HepG2 (cell line): ENCODE measurements at regions not wholly inside any gene's neighbourhood (a gene's known extent, or its start where the extent isn't known, plus 50 kb on each side); places are given as distances from the start of the nearest gene placed in this dataset.

ENCODE experiments used
- ATAC-seq: fragments of 200-7000 bp; cut with Tn5 transposase; 3 replicates; pipeline ENCODE4 v1.9.1; 2020; ENCODE audit warnings: mild to moderate bottlenecking, moderate library complexity
- BruUV-seq: library from RNA; stranded (reverse); fragments of 400-500 nt; replicated peaks from 2 replicates; lab custom pipeline; 2021; lab: Mats Ljungman, UMichigan
- CTCF ChIA-PET: fragments of 300-600 bp; formaldehyde crosslinking; extraction: SDS; loops from one replicate; lab custom pipeline; 2021; ENCODE audit warnings: low total read pairs, inconsistent platforms, low intra/inter-chr PET ratio; lab: Yijun Ruan, JAX
- POLR2A ChIA-PET: fragments of 350-600 bp; sonication (Branson Sonifier 250); formaldehyde crosslinking; loops from one replicate; lab custom pipeline; 2020; ENCODE audit warnings: antibody characterized with exemption, inconsistent platforms; lab: Yijun Ruan, JAX
- DNase-seq: peaks from one replicate; pipeline ENCODE4 v3.0.0-alpha.2; 2015; ENCODE audit warnings: low spot score
- FAIRE-seq: peaks from 3 replicates; lab custom pipeline; 2011; peaks lifted over from hg19 to GRCh38; lab: Jason Lieb, UNC
- H2AFZ ChIP-seq: one replicate; pipeline ENCODE4 v1.6.1; 2011; ENCODE audit warnings: low read length, inconsistent platforms
- H3K27ac ChIP-seq: fragments of 300-600 bp; 3 replicates; pipeline ENCODE4 v1.8.0; 2011; ENCODE audit warnings: mixed run types, mild to moderate bottlenecking, mixed read lengths, low read length, inconsistent platforms; ENCODE audit not compliant: insufficient read depth; ENCODE audit errors: extremely low read length
- H3K27me3 ChIP-seq, 2 experiments: fragments of 200-600 bp in 1 of 2; 2 replicates in 1 of 2; 3 replicates in 1 of 2; pipeline versions ENCODE4 v1.6.0 to v1.8.0; 2011; ENCODE audit warnings: low read length in 2 of 2, mild to moderate bottlenecking in 2 of 2, moderate library complexity in 2 of 2, inconsistent platforms in 1 of 2; ENCODE audit not compliant: insufficient read depth in 2 of 2, control insufficient read depth in 1 of 2
- H3K36me3 ChIP-seq, 2 experiments: fragments of 200-600 bp in 1 of 2; replicated peaks in 1 of 2; 2 replicates in 1 of 2; 3 replicates in 1 of 2; pipeline versions ENCODE4 v1.5.1 to v1.8.0; 2011; ENCODE audit warnings: low read length in 2 of 2, inconsistent platforms in 1 of 2; ENCODE audit not compliant: insufficient read depth in 2 of 2, control insufficient read depth in 1 of 2
- H3K4me1 ChIP-seq: 2 replicates; pipeline ENCODE4 v1.5.1; 2012; ENCODE audit warnings: low read length, inconsistent platforms; ENCODE audit not compliant: insufficient read depth
- H3K4me2 ChIP-seq: 2 replicates; pipeline ENCODE4 v1.6.0; 2011; ENCODE audit warnings: low read depth, low read length, inconsistent platforms
- H3K4me3 ChIP-seq, 3 experiments: fragments of 200-600 bp in 1 of 3; sonication (generic), shearing (Covaris generic) in 1 of 3; replicated peaks in 1 of 3; 2 replicates each; pipeline ENCODE4 v1.5.1; 2011 to 2016; ENCODE audit warnings: low read length in 3 of 3, inconsistent platforms in 2 of 3, low read depth in 2 of 3, mild to moderate bottlenecking in 2 of 3, control low read depth in 1 of 3, mixed read lengths in 1 of 3; ENCODE audit not compliant: insufficient read depth in 1 of 3
- H3K79me2 ChIP-seq: one replicate; pipeline ENCODE4 v1.6.1; 2011; ENCODE audit warnings: low read length, inconsistent platforms; ENCODE audit not compliant: insufficient read depth
- H3K9ac ChIP-seq: 2 replicates; pipeline ENCODE4 v1.6.0; 2011; ENCODE audit warnings: mild to moderate bottlenecking, low read depth, low read length, inconsistent platforms; ENCODE audit not compliant: insufficient read depth
- H3K9me3 ChIP-seq: 2 replicates; pipeline ENCODE4 v1.5.1; 2012; ENCODE audit warnings: mild to moderate bottlenecking, low read length
- H4K20me1 ChIP-seq: 2 replicates; pipeline ENCODE4 v1.6.0; 2011; ENCODE audit warnings: inconsistent platforms, mild to moderate bottlenecking, low read length, moderate library complexity; ENCODE audit not compliant: insufficient read depth
- EP300 ChIP-seq, 3 experiments: sonication (generic) in 1 of 3; formaldehyde crosslinking in 1 of 3; IDR thresholded peaks; 2 replicates each; pipeline versions ENCODE4 v1.5.1 to v1.6.1; 2011 to 2020; ENCODE audit warnings: low read depth in 2 of 3, low read length in 2 of 3, borderline replicate concordance in 1 of 3, improper control_type of control experiment in 1 of 3, mild to moderate bottlenecking in 1 of 3, missing genetic modification reagents in 1 of 3, moderate library complexity in 1 of 3
- GATAD1 ChIP-seq: IDR thresholded peaks from 2 replicates; pipeline ENCODE4 v1.6.1; 2016; ENCODE audit warnings: missing genetic modification reagents, missing compliant biosample characterization
- JARID2 ChIP-seq: sonication (generic); formaldehyde crosslinking; IDR thresholded peaks from 2 replicates; pipeline ENCODE4 v1.8.1; 2023; ENCODE audit warnings: missing genetic modification reagents, inconsistent platforms; ENCODE audit not compliant: insufficient replicate concordance
- KDM5B ChIP-seq: sonication (generic); formaldehyde crosslinking; IDR thresholded peaks from 2 replicates; pipeline ENCODE4 v1.4.0; 2020; ENCODE audit warnings: missing genetic modification reagents, mild to moderate bottlenecking, borderline replicate concordance
- KLF6 ChIP-seq: IDR thresholded peaks from 2 replicates; pipeline ENCODE4 v1.8.0; 2016; ENCODE audit warnings: missing biosample characterization, missing genetic modification reagents
- MED1 ChIP-seq: sonication (generic); formaldehyde crosslinking; IDR thresholded peaks from 2 replicates; pipeline ENCODE4 v1.4.0; 2020; ENCODE audit warnings: missing genetic modification reagents
- SIN3B ChIP-seq: fragments of 150-350 bp; IDR thresholded peaks from 2 replicates; pipeline ENCODE4 v1.6.1; 2014; ENCODE audit warnings: low read length
- SNAI1 ChIP-seq: sonication (generic); formaldehyde crosslinking; IDR thresholded peaks from 2 replicates; pipeline ENCODE4 v1.5.0; 2020; ENCODE audit warnings: mild to moderate bottlenecking, missing genetic modification reagents, borderline replicate concordance
- TOPORS ChIP-seq: sonication (generic); formaldehyde crosslinking; IDR thresholded peaks from 2 replicates; pipeline ENCODE4 v1.8.0; 2023; ENCODE audit warnings: mild to moderate bottlenecking, missing genetic modification reagents
- YY1 ChIP-seq: IDR thresholded peaks from 2 replicates; pipeline ENCODE4 v1.6.1; 2011; ENCODE audit warnings: low read length, low read depth, moderate library complexity, mild to moderate bottlenecking; ENCODE audit not compliant: insufficient read depth, insufficient replicate concordance
- ZNF207 ChIP-seq: fragments of 450-650 bp; IDR thresholded peaks from 2 replicates; pipeline ENCODE4 v1.6.1; 2016; ENCODE audit warnings: antibody characterized with exemption, borderline replicate concordance
- ZNF547 ChIP-seq: sonication (generic); formaldehyde crosslinking; IDR thresholded peaks from 2 replicates; pipeline ENCODE4 v1.5.1; 2020; ENCODE audit warnings: mild to moderate bottlenecking, missing genetic modification reagents
- WGBS: methylation state at CpG from one replicate; pipeline ENCODE4 v1.1.6; 2017; ENCODE audit warnings: low lambda C conversion rate; 5-methylcytosine and 5-hydroxymethylcytosine counted together
- in situ Hi-C: cut with HindIII; loops from 2 replicates; pipeline ENCODE4 v1.10.0; 2017; ENCODE audit warnings: low pct_unique_long_range_greater_than_20kb; ENCODE audit not compliant: extremely low pct_ligation_motif_present
- intact Hi-C: fragments of 100-400 bp; cut with micrococcal nuclease; formaldehyde crosslinking; loops from one replicate; pipeline ENCODE4 v1.10.0; 2022; ENCODE audit not compliant: unreplicated experiment
- TF ChIP-seq, protein P1 (sequence below): sonication (generic); formaldehyde crosslinking; IDR thresholded peaks from 2 replicates; pipeline ENCODE4 v1.4.0; 2020; ENCODE audit warnings: missing genetic modification reagents, borderline replicate concordance
- TF ChIP-seq, protein P2 (sequence below), 2 experiments: fragments of 450-650 bp in 1 of 2; sonication (generic) in 1 of 2; formaldehyde crosslinking; IDR thresholded peaks; 2 replicates each; pipeline versions ENCODE4 v1.5.0 to v1.8.0; 2020 to 2022; ENCODE audit warnings: mild to moderate bottlenecking in 1 of 2, missing genetic modification reagents in 1 of 2

DNA sequence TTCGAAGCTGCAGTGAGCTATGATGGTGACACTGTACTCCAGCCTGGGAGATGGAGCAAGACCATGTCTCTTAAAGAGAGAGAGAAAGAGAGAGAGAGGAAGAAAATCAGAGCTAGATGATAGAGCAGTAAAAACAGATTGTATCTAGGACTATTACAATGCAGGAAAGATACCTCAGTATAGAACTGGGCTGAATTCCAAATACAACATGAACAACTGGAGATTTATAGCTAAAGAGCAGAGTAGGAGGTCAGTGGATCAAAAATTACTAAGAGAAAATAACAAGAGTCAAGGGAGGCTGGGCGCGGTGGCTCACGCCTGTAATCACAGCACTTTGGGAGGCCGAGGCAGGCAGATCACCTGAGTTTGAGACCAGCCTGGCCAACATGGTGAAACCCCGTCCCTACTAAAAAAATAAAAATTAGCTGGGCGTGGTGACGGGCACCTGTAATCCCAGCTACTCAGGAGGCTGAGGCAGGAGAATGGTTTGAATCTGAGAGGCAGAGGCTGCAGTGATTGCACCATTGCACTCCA, 100.7 kb upstream of the MSH6 start (continued):
- TF ChIP-seq, protein P1, sequence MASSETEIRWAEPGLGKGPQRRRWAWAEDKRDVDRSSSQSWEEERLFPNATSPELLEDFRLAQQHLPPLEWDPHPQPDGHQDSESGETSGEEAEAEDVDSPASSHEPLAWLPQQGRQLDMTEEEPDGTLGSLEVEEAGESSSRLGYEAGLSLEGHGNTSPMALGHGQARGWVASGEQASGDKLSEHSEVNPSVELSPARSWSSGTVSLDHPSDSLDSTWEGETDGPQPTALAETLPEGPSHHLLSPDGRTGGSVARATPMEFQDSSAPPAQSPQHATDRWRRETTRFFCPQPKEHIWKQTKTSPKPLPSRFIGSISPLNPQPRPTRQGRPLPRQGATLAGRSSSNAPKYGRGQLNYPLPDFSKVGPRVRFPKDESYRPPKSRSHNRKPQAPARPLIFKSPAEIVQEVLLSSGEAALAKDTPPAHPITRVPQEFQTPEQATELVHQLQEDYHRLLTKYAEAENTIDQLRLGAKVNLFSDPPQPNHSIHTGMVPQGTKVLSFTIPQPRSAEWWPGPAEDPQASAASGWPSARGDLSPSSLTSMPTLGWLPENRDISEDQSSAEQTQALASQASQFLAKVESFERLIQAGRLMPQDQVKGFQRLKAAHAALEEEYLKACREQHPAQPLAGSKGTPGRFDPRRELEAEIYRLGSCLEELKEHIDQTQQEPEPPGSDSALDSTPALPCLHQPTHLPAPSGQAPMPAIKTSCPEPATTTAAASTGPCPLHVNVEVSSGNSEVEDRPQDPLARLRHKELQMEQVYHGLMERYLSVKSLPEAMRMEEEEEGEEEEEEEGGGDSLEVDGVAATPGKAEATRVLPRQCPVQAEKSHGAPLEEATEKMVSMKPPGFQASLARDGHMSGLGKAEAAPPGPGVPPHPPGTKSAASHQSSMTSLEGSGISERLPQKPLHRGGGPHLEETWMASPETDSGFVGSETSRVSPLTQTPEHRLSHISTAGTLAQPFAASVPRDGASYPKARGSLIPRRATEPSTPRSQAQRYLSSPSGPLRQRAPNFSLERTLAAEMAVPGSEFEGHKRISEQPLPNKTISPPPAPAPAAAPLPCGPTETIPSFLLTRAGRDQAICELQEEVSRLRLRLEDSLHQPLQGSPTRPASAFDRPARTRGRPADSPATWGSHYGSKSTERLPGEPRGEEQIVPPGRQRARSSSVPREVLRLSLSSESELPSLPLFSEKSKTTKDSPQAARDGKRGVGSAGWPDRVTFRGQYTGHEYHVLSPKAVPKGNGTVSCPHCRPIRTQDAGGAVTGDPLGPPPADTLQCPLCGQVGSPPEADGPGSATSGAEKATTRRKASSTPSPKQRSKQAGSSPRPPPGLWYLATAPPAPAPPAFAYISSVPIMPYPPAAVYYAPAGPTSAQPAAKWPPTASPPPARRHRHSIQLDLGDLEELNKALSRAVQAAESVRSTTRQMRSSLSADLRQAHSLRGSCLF: no peak
- TF ChIP-seq, protein P2, sequence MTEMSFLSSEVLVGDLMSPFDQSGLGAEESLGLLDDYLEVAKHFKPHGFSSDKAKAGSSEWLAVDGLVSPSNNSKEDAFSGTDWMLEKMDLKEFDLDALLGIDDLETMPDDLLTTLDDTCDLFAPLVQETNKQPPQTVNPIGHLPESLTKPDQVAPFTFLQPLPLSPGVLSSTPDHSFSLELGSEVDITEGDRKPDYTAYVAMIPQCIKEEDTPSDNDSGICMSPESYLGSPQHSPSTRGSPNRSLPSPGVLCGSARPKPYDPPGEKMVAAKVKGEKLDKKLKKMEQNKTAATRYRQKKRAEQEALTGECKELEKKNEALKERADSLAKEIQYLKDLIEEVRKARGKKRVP (CRISPR knock-in tag; IDR thresholded peaks at IDR 0.05): no peak
- TF ChIP-seq GATAD1: no peak
- TF ChIP-seq, all 625 proteins: peak for 0

DNA sequence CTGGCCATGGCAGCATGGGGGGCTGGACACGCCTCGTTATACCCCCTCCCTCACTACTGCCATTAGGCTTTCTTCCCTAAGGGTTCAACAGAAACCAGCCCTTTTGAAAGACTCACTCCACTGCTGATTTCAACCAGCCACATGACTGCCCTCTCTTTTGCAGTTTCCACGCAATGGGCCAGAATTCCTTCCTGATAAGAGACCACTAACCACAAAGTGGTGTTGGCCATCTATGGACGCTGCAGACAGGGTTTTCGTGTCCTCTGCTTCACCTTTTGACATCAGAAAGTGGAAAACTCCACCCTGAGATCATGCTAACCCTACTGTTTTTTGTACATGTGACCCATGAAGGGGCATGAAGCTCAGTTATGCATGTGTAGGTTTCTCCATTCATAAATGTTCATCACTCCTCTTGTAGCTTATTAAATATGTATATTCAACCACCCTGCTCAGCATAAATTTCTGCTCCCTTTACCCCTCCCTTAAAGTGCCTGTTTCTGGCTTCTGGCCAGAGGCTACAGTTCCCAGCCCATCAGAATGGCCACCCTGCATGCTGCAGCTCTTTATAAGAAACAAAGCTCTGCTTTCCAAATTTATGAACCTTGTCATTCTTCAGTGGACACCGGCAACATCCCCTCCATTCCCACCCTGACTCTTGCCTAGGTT, 105.6 kb upstream of the KCNK12 start:
- H3K36me3 ChIP-seq: no peaks in the 10 kb centered on the region
- ATAC-seq: no peak
- 13% methylated on average over 6 of the region's 6 CpGs for WGBS
- DNase-seq: no peak
- in situ Hi-C loops (no loop called here), intact Hi-C loops (no loop called here)
- no peaks in the 10 kb centered on the region for H3K4me1 ChIP-seq
- no peak for TF ChIP-seq SIN3B
- no peak for TF ChIP-seq ZNF547
- no peak for TF ChIP-seq KDM5B
- no peak for TF ChIP-seq EP300 (IDR thresholded peaks at IDR 0.05; ENCODE audit: low read depth in 2 of 2, low read length in 2 of 2)
- no peak for TF ChIP-seq EP300 (CRISPR knock-in tag; IDR thresholded peaks at IDR 0.05; ENCODE audit: borderline replicate concordance)
- TF ChIP-seq YY1: no peak
- TF ChIP-seq TOPORS (CRISPR knock-in tag): no peak
- no peak for TF ChIP-seq JARID2 (CRISPR knock-in tag)
- no peak for TF ChIP-seq SNAI1 (CRISPR knock-in tag)
- TF ChIP-seq KLF6: no peak
- TF ChIP-seq ZNF207: no peak
- TF ChIP-seq MED1 (CRISPR knock-in tag): no peak
- BruUV-seq: no TSS peak
- CTCF ChIA-PET: no interaction called here
- H3K4me3 ChIP-seq: no peak overlapping the region
- no peak overlapping the region for H3K9ac ChIP-seq
- FAIRE-seq: no peak
- H3K27ac ChIP-seq: no peak overlapping the region
- POLR2A ChIA-PET: no interaction called here
- no peaks in the 10 kb centered on the region; the same call in 1 of the 2 replicates for H4K20me1 ChIP-seq
- H3K79me2 ChIP-seq: no peaks in the 10 kb centered on the region
- peaks cover 0 to 17% of the 10 kb centered on the region in 2 experiments; a peak in 3 of 5 replicates for H3K27me3 ChIP-seq
- no peak overlapping the region for H2AFZ ChIP-seq
- H3K9me3 ChIP-seq: no peaks in the 10 kb centered on the region
- H3K4me2 ChIP-seq: no peak overlapping the region
